ENCODE measurements at regions not wholly inside any gene's neighbourhood (a gene's known extent, or its start where the extent isn't known, plus 50 kb on each side); places are given as distances from the start of the nearest gene placed in this dataset.

DNA sequence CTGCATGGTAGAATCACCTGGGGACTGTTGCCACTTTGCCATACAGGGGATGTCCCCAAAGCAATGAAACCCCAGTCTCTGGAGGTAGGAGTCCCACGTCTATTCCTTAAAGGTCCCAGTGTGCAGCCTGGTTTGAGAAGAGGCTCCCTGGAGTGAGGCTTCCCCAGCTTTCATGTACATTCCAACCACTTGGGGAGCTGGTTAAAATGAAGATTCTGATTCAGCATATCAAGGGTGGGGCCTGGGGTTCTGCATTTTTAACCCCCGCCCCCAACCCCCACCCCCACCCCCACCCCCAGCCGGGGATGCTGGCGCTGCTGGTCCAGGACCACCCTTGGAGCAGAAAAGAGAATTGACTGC, 241.2 kb downstream of the FOXL1 start:
- Histone ChIP-seq H3K27me3 (replicated peaks; ENCODE audit: insufficient read depth, low read length) (peaks cover 32% of the 10 kb centered on the region), H3K27ac (ENCODE audit: low read length) (no peak overlapping the region), H3K79me2 (ENCODE audit: low read length) (no peaks in the 10 kb centered on the region), H3K9me2 (replicated peaks; ENCODE audit: insufficient read depth, low read length) (no peaks in the 10 kb centered on the region), H3K4me3 (ENCODE audit: low read length) (no peak overlapping the region), H4K20me1 (ENCODE audit: insufficient read depth, low read length) (no peaks in the 10 kb centered on the region), H3K9ac (ENCODE audit: low read length) (no peak overlapping the region), H3K9me3 (replicated peaks; ENCODE audit: insufficient read depth, low read length) (no peaks in the 10 kb centered on the region), H3K4me2 (ENCODE audit: low read depth, low read length) (no peak overlapping the region), H3F3A (ENCODE audit: insufficient read depth, low read length) (no peaks in the 10 kb centered on the region), H3K4me1 (ENCODE audit: low read length) (no peaks in the 10 kb centered on the region), H2AFZ (ENCODE audit: low read length) (no peak overlapping the region), H3K36me3 (replicated peaks; ENCODE audit: insufficient read depth, low read length) (no peaks in the 10 kb centered on the region)
- TF ChIP-seq, protein P1, sequence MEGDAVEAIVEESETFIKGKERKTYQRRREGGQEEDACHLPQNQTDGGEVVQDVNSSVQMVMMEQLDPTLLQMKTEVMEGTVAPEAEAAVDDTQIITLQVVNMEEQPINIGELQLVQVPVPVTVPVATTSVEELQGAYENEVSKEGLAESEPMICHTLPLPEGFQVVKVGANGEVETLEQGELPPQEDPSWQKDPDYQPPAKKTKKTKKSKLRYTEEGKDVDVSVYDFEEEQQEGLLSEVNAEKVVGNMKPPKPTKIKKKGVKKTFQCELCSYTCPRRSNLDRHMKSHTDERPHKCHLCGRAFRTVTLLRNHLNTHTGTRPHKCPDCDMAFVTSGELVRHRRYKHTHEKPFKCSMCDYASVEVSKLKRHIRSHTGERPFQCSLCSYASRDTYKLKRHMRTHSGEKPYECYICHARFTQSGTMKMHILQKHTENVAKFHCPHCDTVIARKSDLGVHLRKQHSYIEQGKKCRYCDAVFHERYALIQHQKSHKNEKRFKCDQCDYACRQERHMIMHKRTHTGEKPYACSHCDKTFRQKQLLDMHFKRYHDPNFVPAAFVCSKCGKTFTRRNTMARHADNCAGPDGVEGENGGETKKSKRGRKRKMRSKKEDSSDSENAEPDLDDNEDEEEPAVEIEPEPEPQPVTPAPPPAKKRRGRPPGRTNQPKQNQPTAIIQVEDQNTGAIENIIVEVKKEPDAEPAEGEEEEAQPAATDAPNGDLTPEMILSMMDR (IDR thresholded peaks at IDR 0.05; ENCODE audit: low read length), result no peak
- no peak for DNase-seq

DNA sequence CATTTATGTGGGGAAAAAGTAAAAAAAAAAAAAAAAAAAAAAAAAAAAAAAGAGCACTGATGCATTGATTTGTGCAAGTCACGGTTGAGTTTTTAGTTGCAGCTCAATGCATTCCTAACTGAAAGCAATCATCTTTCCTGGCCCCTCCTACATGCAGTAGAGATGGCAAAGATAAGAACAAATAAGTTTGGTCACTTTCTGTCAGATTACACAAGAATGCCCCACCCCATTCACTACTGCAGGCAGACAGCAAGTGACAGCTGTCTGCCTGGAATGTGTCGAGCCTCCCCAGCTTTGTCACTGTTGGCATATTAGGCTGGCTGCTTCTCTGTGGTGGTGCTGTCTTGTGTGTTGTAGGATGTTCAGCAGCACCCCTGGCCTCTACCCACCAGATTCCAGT, 243.5 kb downstream of the FOXL1 start:
- Histone ChIP-seq H3F3A (ENCODE audit: insufficient read depth, low read length) (no peaks in the 10 kb centered on the region), H3K9ac (ENCODE audit: low read length) (no peak overlapping the region), H3K4me2 (ENCODE audit: low read depth, low read length) (no peak overlapping the region), H2AFZ (ENCODE audit: low read length) (no peak overlapping the region), H3K9me3 (replicated peaks; ENCODE audit: insufficient read depth, low read length) (no peaks in the 10 kb centered on the region), H3K79me2 (ENCODE audit: low read length) (no peaks in the 10 kb centered on the region), H3K4me3 (ENCODE audit: low read length) (no peak overlapping the region), H3K36me3 (replicated peaks; ENCODE audit: insufficient read depth, low read length) (no peaks in the 10 kb centered on the region), H3K27ac (ENCODE audit: low read length) (no peak overlapping the region), H3K27me3 (replicated peaks; ENCODE audit: insufficient read depth, low read length) (peaks cover 39% of the 10 kb centered on the region), H3K9me2 (replicated peaks; ENCODE audit: insufficient read depth, low read length) (no peaks in the 10 kb centered on the region), H4K20me1 (ENCODE audit: insufficient read depth, low read length) (no peaks in the 10 kb centered on the region), H3K4me1 (ENCODE audit: low read length) (no peaks in the 10 kb centered on the region)
- TF ChIP-seq EZH2phosphoT487 (IDR thresholded peaks at IDR 0.05; ENCODE audit: low read length) (no peak), EZH2 (optimal IDR thresholded peaks at IDR 0.05; ENCODE audit: low read depth, low read length) (no peak)
- TF ChIP-seq, protein P1 (IDR thresholded peaks at IDR 0.05; ENCODE audit: low read length), result no peak
- no peak for DNase-seq

DNA sequence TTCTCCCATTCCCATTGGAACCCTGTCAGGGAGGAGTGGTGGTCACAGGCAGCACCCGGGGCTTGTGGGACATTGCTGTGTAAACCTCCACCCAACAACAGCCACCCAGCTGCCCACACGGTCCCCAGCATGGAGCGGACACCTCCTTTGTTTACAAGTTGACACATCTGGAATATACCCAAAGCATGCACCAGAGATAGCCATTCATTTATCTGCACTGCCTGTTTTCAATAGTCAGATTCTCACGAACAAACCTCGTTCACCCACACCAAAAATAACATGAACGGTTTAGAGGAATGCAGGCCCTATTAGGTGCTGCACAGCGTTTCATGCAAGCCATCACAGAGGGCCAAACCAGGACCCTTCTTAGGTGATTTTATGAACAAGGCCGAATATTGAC, 244.8 kb downstream of the FOXL1 start:
- no peak overlapping the region for H3K9ac ChIP-seq (ENCODE audit: low read length)
- TF ChIP-seq, protein P1 (IDR thresholded peaks at IDR 0.05; ENCODE audit: low read length), result no peak
- TF ChIP-seq EZH2 (optimal IDR thresholded peaks at IDR 0.05; ENCODE audit: low read depth, low read length) (no peak), EZH2phosphoT487 (IDR thresholded peaks at IDR 0.05; ENCODE audit: low read length) (no peak)
- no peaks in the 10 kb centered on the region for H3K79me2 ChIP-seq (ENCODE audit: low read length)
- no peaks in the 10 kb centered on the region for H4K20me1 ChIP-seq (ENCODE audit: insufficient read depth, low read length)
- H3K9me3 ChIP-seq (replicated peaks; ENCODE audit: insufficient read depth, low read length), result no peaks in the 10 kb centered on the region
- H3K4me3 ChIP-seq (ENCODE audit: low read length), result no peak overlapping the region
- peaks cover 43% of the 10 kb centered on the region for H3K27me3 ChIP-seq (replicated peaks; ENCODE audit: insufficient read depth, low read length)
- DNase-seq, result no peak
- H3K9me2 ChIP-seq (replicated peaks; ENCODE audit: insufficient read depth, low read length), result no peaks in the 10 kb centered on the region
- no peak overlapping the region for H3K27ac ChIP-seq (ENCODE audit: low read length)
- no peaks in the 10 kb centered on the region for H3K4me1 ChIP-seq (ENCODE audit: low read length)
- H3F3A ChIP-seq (ENCODE audit: insufficient read depth, low read length), result no peaks in the 10 kb centered on the region
- H3K36me3 ChIP-seq (replicated peaks; ENCODE audit: insufficient read depth, low read length), result no peaks in the 10 kb centered on the region
- no peak overlapping the region for H2AFZ ChIP-seq (ENCODE audit: low read length)
- H3K4me2 ChIP-seq (ENCODE audit: low read depth, low read length), result no peak overlapping the region
